PC-3 (cell line): ENCODE measurements at regions not wholly inside any gene's neighbourhood (a gene's known extent, or its start where the extent isn't known, plus 50 kb on each side); places are given as distances from the start of the nearest gene placed in this dataset.

Source experiments
- ATAC-seq: fragments of 200-7000 bp; cut with Tn5 transposase; 2 replicates; pipeline ENCODE4 v1.9.1; 2020; ENCODE audit warnings: mild to moderate bottlenecking, moderate library complexity
- BruUV-seq: library from RNA; stranded (reverse); fragments of 400-500 nt; replicated peaks from 2 replicates; lab custom pipeline; 2021; lab: Mats Ljungman, UMichigan
- CTCF ChIA-PET: fragments of 300-600 bp; sonication (Branson Sonifier 250); formaldehyde crosslinking; loops from one replicate; lab custom pipeline; 2022; ENCODE audit warnings: antibody characterized with exemption; lab: Charles Lee
- POLR2A ChIA-PET: fragments of 300-600 bp; sonication (Branson Sonifier 250); formaldehyde crosslinking; loops from one replicate; lab custom pipeline; 2022; ENCODE audit warnings: antibody characterized with exemption; ENCODE audit not compliant: unreplicated experiment; lab: Charles Lee
- DNase-seq: peaks from one replicate; pipeline ENCODE4 v3.0.0-alpha.2; 2015
- H2AFZ ChIP-seq: fragments of 300-600 bp; sonication (generic); 2 replicates; pipeline ENCODE4 v1.6.0; 2016; ENCODE audit warnings: antibody characterized with exemption, low read length
- H3F3A ChIP-seq: fragments of 300-600 bp; sonication (generic); one replicate; pipeline ENCODE4 v1.6.0; 2017; ENCODE audit warnings: antibody characterized with exemption, low read length, control low read depth, mild to moderate bottlenecking; ENCODE audit not compliant: unreplicated experiment
- H3K27ac ChIP-seq: fragments of 300-600 bp; sonication (generic); 2 replicates; pipeline ENCODE4 v1.5.1; 2016; ENCODE audit warnings: mild to moderate bottlenecking, low read length
- H3K27me3 ChIP-seq: fragments of 300-600 bp; sonication (generic); 2 replicates; pipeline ENCODE4 v1.6.1; 2016; ENCODE audit warnings: low read length, mixed read lengths
- H3K36me3 ChIP-seq: fragments of 300-600 bp; sonication (generic); 2 replicates; pipeline ENCODE4 v1.6.1; 2016; ENCODE audit warnings: low read depth, mixed run types, low read length, mixed read lengths
- H3K4me1 ChIP-seq: fragments of 300-600 bp; sonication (generic); 2 replicates; pipeline ENCODE4 v1.5.1; 2016; ENCODE audit warnings: low read length; ENCODE audit not compliant: insufficient read depth
- H3K4me2 ChIP-seq: fragments of 300-600 bp; sonication (generic); 2 replicates; pipeline ENCODE4 v1.6.0; 2016; ENCODE audit warnings: low read length
- H3K4me3 ChIP-seq: fragments of 300-600 bp; sonication (generic); 2 replicates; pipeline ENCODE4 v1.5.1; 2016; ENCODE audit warnings: mild to moderate bottlenecking, low read length, mixed read lengths
- H3K79me2 ChIP-seq: fragments of 300-600 bp; sonication (generic); 2 replicates; pipeline ENCODE4 v1.6.1; 2017; ENCODE audit warnings: low read length, mixed read lengths
- H3K9ac ChIP-seq: fragments of 300-600 bp; sonication (generic); 2 replicates; pipeline ENCODE4 v1.6.0; 2016; ENCODE audit warnings: mild to moderate bottlenecking, low read length
- H3K9me2 ChIP-seq: fragments of 300-600 bp; sonication (generic); replicated peaks from 2 replicates; pipeline ENCODE4 v1.6.1; 2016; ENCODE audit warnings: mixed run types, low read length, mixed read lengths
- H3K9me3 ChIP-seq: fragments of 300-600 bp; sonication (generic); 2 replicates; pipeline ENCODE4 v1.6.1; 2016; ENCODE audit warnings: low read length, mixed read lengths
- H4K20me1 ChIP-seq: fragments of 300-600 bp; sonication (generic); 2 replicates; pipeline ENCODE4 v1.6.1; 2016; ENCODE audit warnings: low read length, mixed read lengths
- CTCF ChIP-seq: fragments of 300-600 bp; sonication (generic); conservative IDR thresholded peaks from 2 replicates; pipeline ENCODE4 v1.5.1; 2017; ENCODE audit warnings: antibody characterized with exemption, low read depth, mild to moderate bottlenecking, low read length
- EZH2 ChIP-seq: fragments of 300-600 bp; sonication (generic); IDR thresholded peaks from one replicate; pipeline ENCODE4 v1.6.1; 2017; ENCODE audit warnings: antibody characterized with exemption, mild to moderate bottlenecking, low read length; ENCODE audit not compliant: unreplicated experiment
- EZH2phosphoT487 ChIP-seq: fragments of 300-600 bp; sonication (generic); IDR thresholded peaks from 2 replicates; pipeline ENCODE4 v1.6.1; 2018; ENCODE audit warnings: mild to moderate bottlenecking, antibody characterized with exemption, low read length, borderline replicate concordance
- intact Hi-C: fragments of 100-400 bp; cut with micrococcal nuclease; formaldehyde crosslinking; loops from 2 replicates; pipeline ENCODE4 v1.9.0; 2023

DNA sequence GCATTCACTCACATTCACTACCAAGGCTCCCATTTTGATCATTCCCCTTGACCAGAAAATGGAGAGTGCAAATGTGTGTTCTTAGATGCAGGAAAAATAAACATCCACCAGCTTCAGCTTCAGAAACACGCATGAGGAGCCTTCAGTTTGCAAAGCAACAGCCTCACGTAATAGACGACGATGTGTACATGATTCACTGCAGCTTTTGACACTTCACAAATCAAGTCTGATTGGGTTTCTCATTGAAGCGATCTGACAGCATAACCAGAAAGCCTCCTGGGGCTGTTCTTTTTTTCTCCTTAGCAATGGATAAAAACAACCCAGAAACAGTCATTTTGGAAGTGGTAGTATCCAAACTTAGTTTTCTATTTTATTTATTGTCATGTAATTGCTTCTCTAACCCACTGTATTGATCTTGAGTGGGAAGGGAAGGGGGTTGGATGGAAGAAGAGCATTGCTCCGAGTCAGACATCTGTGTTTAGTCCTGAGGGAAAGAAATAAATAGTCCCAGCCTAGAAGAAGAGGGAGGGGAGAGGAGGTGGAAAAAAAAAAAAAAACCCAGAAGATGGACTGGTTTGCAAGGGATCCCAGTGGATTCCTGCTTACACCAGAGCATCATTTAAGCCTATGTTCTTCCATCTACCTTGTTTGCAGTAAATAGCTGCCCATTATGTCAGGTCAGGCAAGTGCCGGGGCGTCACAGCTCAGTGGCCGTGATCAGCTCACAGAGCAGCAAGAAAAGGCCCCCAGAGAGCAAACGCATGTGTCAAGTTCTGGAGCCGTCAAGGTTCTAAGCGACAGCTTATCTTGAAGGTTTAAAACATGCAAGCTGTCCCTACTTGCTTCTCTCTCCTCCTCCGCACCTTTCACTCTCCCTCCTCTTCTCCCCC lies 190.2 kb upstream of the SNX2 start:
- CTCF ChIA-PET: no interaction called here
- Histone ChIP-seq H3K9me3 (no peaks in the 10 kb centered on the region), H2AFZ (no peak overlapping the region), H3K27me3 (peaks cover 35% of the 10 kb centered on the region), H3K9ac (no peak overlapping the region), H4K20me1 (no peaks in the 10 kb centered on the region), H3K79me2 (no peaks in the 10 kb centered on the region), H3K4me1 (no peaks in the 10 kb centered on the region), H3K9me2 (no peaks in the 10 kb centered on the region), H3K4me2 (no peak overlapping the region), H3K36me3 (no peaks in the 10 kb centered on the region), H3K4me3 (no peak overlapping the region), H3F3A (no peaks in the 10 kb centered on the region), H3K27ac (no peak overlapping the region)
- ATAC-seq (no peak), DNase-seq (no peak)
- TF ChIP-seq CTCF (no peak), EZH2 (no peak), EZH2phosphoT487 (no peak)
- intact Hi-C loops: no loop called here
- BruUV-seq: no TSS peak
- POLR2A ChIA-PET: no interaction called here

GRCh38 chr5:122585371-122585770 lies 189.5 kb upstream of the SNX2 start:
- ChIA-PET CTCF (no interaction called here), POLR2A (no interaction called here)
- Histone ChIP-seq H3F3A (no peaks in the 10 kb centered on the region), H3K79me2 (no peaks in the 10 kb centered on the region), H3K27me3 (peaks cover 35% of the 10 kb centered on the region), H4K20me1 (no peaks in the 10 kb centered on the region), H3K4me2 (no peak overlapping the region), H3K36me3 (no peaks in the 10 kb centered on the region), H2AFZ (no peak overlapping the region), H3K4me1 (no peaks in the 10 kb centered on the region), H3K9ac (no peak overlapping the region), H3K9me3 (no peaks in the 10 kb centered on the region), H3K9me2 (no peaks in the 10 kb centered on the region), H3K4me3 (no peak overlapping the region), H3K27ac (no peak overlapping the region)
- intact Hi-C loops: no loop called here
- no TSS peak for BruUV-seq
- no peak for TF ChIP-seq EZH2
- TF ChIP-seq EZH2phosphoT487: no peak
- no peak for TF ChIP-seq CTCF
- DNase-seq (no peak), ATAC-seq (no peak)

DNA sequence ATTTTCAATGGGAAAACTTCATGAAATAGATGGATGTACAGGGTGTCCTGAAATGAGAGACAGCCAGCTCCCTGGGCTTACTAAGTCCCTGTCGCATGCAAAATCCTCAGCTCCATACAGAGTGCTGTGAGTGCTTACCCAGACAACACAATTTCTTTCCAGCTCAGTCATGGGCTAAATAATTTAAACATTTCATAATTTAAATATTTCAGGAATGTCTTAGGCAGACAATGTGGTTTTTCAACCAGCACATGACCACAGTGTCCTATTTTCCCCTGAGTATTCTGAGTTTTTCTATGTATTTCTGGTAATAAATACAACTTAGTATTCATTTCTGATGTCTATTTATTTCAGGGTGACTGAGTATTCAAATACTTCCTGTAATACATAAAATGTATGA lies 188.5 kb upstream of the SNX2 start:
- ChIA-PET CTCF (no interaction called here), POLR2A (no interaction called here)
- Histone ChIP-seq H3K79me2 (no peaks in the 10 kb centered on the region), H3K9ac (no peak overlapping the region), H3K4me3 (no peak overlapping the region), H3K4me2 (no peak overlapping the region), H3K9me2 (no peaks in the 10 kb centered on the region), H3K4me1 (no peaks in the 10 kb centered on the region), H3K36me3 (no peaks in the 10 kb centered on the region), H3K27me3 (peaks cover 32% of the 10 kb centered on the region), H3K9me3 (no peaks in the 10 kb centered on the region), H3K27ac (no peak overlapping the region), H2AFZ (no peak overlapping the region), H4K20me1 (no peaks in the 10 kb centered on the region), H3F3A (no peaks in the 10 kb centered on the region)
- DNase-seq (no peak), ATAC-seq (no peak)
- BruUV-seq: no TSS peak
- TF ChIP-seq CTCF (no peak), EZH2 (no peak), EZH2phosphoT487 (no peak)
- intact Hi-C loops: no loop called here
